Activated T-cell treated with anti-CD3 and anti-CD28 coated beads, Interleukin-2, amount 50 U/mL, for 48 hours (primary cell): ENCODE measurements at regions not wholly inside any gene's neighbourhood (a gene's known extent, or its start where the extent isn't known, plus 50 kb on each side); places are given as distances from the start of the nearest gene placed in this dataset.
"Not testable (repeated sequence)": the region's sequence is repeated elsewhere in the genome, so short reads cannot be mapped to it uniquely, and the experiment has no call there.

Experiments used
- DNase-seq, 2 experiments: peaks; one replicate each; pipeline ENCODE4 v3.0.0-alpha.2; 2020

- DNase-seq: no peak
These were observed 466.6 kb upstream of the EYS start for GRCh38 chr6:66173587-66173986.

GRCh38 chr6:66166713-66167112 is 459.7 kb upstream of the EYS start:
- not testable (repeated sequence) for DNase-seq

- no peak for DNase-seq
These were observed 454.6 kb upstream of the EYS start for GRCh38 chr6:66161546-66162108.

GRCh38 chr6:66159937-66160336 is 452.9 kb upstream of the EYS start:
- no peak for DNase-seq

- DNase-seq: no peak
These were observed 446.2 kb upstream of the EYS start for GRCh38 chr6:66153247-66153646.

- DNase-seq: no peak
These were observed 442.1 kb upstream of the EYS start for GRCh38 chr6:66149132-66149531.

- no peak for DNase-seq
These were observed 438.8 kb upstream of the EYS start for GRCh38 chr6:66145867-66146266.

GRCh38 chr6:66134021-66134420 is 427.0 kb upstream of the EYS start:
- DNase-seq: no peak

- DNase-seq: no peak
These were observed 421.6 kb upstream of the EYS start for GRCh38 chr6:66128656-66129055.

- no peak for DNase-seq
These were observed 421.2 kb upstream of the EYS start for GRCh38 chr6:66128243-66128642.

GRCh38 chr6:66127061-66127460 is 420.0 kb upstream of the EYS start:
- DNase-seq: no peak

GRCh38 chr6:66126358-66126757 is 419.3 kb upstream of the EYS start:
- DNase-seq: no peak

- no peak for DNase-seq
These were observed 396.9 kb upstream of the EYS start for GRCh38 chr6:66103954-66104353.

- no peak for DNase-seq
These were observed 396.3 kb upstream of the EYS start for GRCh38 chr6:66103354-66103753.

GRCh38 chr6:66096679-66097078 is 389.7 kb upstream of the EYS start:
- no peak for DNase-seq

GRCh38 chr6:66094615-66095014 is 387.6 kb upstream of the EYS start:
- DNase-seq: no peak

GRCh38 chr6:66092306-66092705 is 385.3 kb upstream of the EYS start:
- not testable (repeated sequence) for DNase-seq

GRCh38 chr6:66086532-66086931 is 379.5 kb upstream of the EYS start:
- DNase-seq: no peak

- DNase-seq: no peak
These were observed 375.9 kb upstream of the EYS start for GRCh38 chr6:66082914-66083313.

- no peak for DNase-seq
These were observed 361.9 kb upstream of the EYS start for GRCh38 chr6:66068907-66069306.

GRCh38 chr6:66068033-66068432 is 361.0 kb upstream of the EYS start:
- no peak for DNase-seq

GRCh38 chr6:66065313-66065712 is 358.3 kb upstream of the EYS start:
- DNase-seq: no peak

GRCh38 chr6:66057034-66057433 is 350.0 kb upstream of the EYS start:
- DNase-seq: no peak

GRCh38 chr6:66054967-66055366 is 347.9 kb upstream of the EYS start:
- DNase-seq: no peak

- DNase-seq: no peak
These were observed 344.8 kb upstream of the EYS start for GRCh38 chr6:66051812-66052211.
